ENCODE measurements at regions not wholly inside any gene's neighbourhood (a gene's known extent, or its start where the extent isn't known, plus 50 kb on each side); places are given as distances from the start of the nearest gene placed in this dataset.

- no peak overlapping the region for H3K4me3 ChIP-seq (ENCODE audit: low read depth, low read length)
- ChIA-PET CTCF (no interaction called here), POLR2A (no interaction called here)
- H3K27me3 ChIP-seq (ENCODE audit: control insufficient read depth, insufficient read depth, low read length): no peaks in the 10 kb centered on the region
- no peak for TF ChIP-seq CTCF (IDR thresholded peaks at IDR 0.05; ENCODE audit: insufficient read depth, low read depth, low read length)
- no peak for DNase-seq (ENCODE audit: low read depth)
- H3K36me3 ChIP-seq (ENCODE audit: control insufficient read depth, insufficient read depth, low read length): no peaks in the 10 kb centered on the region
These were observed 559.9 kb upstream of the GOLIM4 start for GRCh38 chr3:168655611-168656010.

- Histone ChIP-seq H3K27me3 (ENCODE audit: control insufficient read depth, insufficient read depth, low read length) (no peaks in the 10 kb centered on the region), H3K4me3 (ENCODE audit: low read depth, low read length) (no peak overlapping the region), H3K36me3 (ENCODE audit: control insufficient read depth, insufficient read depth, low read length) (no peaks in the 10 kb centered on the region)
- no peak for DNase-seq (ENCODE audit: low read depth)
- ChIA-PET CTCF (no interaction called here), POLR2A (no interaction called here)
- TF ChIP-seq CTCF (IDR thresholded peaks at IDR 0.05; ENCODE audit: insufficient read depth, low read depth, low read length): no peak
These were observed 559.0 kb upstream of the GOLIM4 start for GRCh38 chr3:168654700-168655099.

GRCh38 chr3:168653255-168653654, 557.5 kb upstream of the GOLIM4 start:
- DNase-seq (ENCODE audit: low read depth): no peak
- no peaks in the 10 kb centered on the region for H3K36me3 ChIP-seq (ENCODE audit: control insufficient read depth, insufficient read depth, low read length)
- no peaks in the 10 kb centered on the region for H3K27me3 ChIP-seq (ENCODE audit: control insufficient read depth, insufficient read depth, low read length)
- CTCF ChIA-PET: no interaction called here
- H3K4me3 ChIP-seq (ENCODE audit: low read depth, low read length): no peak overlapping the region
- TF ChIP-seq CTCF (IDR thresholded peaks at IDR 0.05; ENCODE audit: insufficient read depth, low read depth, low read length): no peak
- POLR2A ChIA-PET: no interaction called here

GRCh38 chr3:168648321-168648720, 552.6 kb upstream of the GOLIM4 start:
- no peak for DNase-seq (ENCODE audit: low read depth)
- TF ChIP-seq CTCF (IDR thresholded peaks at IDR 0.05; ENCODE audit: insufficient read depth, low read depth, low read length): no peak
- Histone ChIP-seq H3K4me3 (ENCODE audit: low read depth, low read length) (no peak overlapping the region), H3K36me3 (ENCODE audit: control insufficient read depth, insufficient read depth, low read length) (no peaks in the 10 kb centered on the region), H3K27me3 (ENCODE audit: control insufficient read depth, insufficient read depth, low read length) (no peaks in the 10 kb centered on the region)
- ChIA-PET POLR2A (no interaction called here), CTCF (interaction anchor here (0.7 kb wide), 1 partner anchor 90 kb away, joined by 3 read pairs; no protein-coding TSS in a partner anchor)

- H3K27me3 ChIP-seq (ENCODE audit: control insufficient read depth, insufficient read depth, low read length): no peaks in the 10 kb centered on the region
- H3K4me3 ChIP-seq (ENCODE audit: low read depth, low read length): no peak overlapping the region
- H3K36me3 ChIP-seq (ENCODE audit: control insufficient read depth, insufficient read depth, low read length): no peaks in the 10 kb centered on the region
- no peak for TF ChIP-seq CTCF (IDR thresholded peaks at IDR 0.05; ENCODE audit: insufficient read depth, low read depth, low read length)
- DNase-seq (ENCODE audit: low read depth): no peak
- CTCF ChIA-PET: no interaction called here
- POLR2A ChIA-PET: no interaction called here
These were observed 551.9 kb upstream of the GOLIM4 start for GRCh38 chr3:168647582-168647981.

Data from BJ (cell line).